ENCODE measurements at regions not wholly inside any gene's neighbourhood (a gene's known extent, or its start where the extent isn't known, plus 50 kb on each side); places are given as distances from the start of the nearest gene placed in this dataset.

- no peak overlapping the region for H3K9ac ChIP-seq
- H3K36me3 ChIP-seq, result no peaks in the 10 kb centered on the region
- H2AFZ ChIP-seq (replicated peaks), result no peak overlapping the region
- DNase-seq (ENCODE audit: low spot score), result no peak
- H3K27ac Mint-ChIP-seq, result no peak overlapping the region
- H3K9me3 ChIP-seq (ENCODE audit: low read depth), result no peaks in the 10 kb centered on the region
- peaks cover 6% of the 10 kb centered on the region for H3K27me3 Mint-ChIP-seq (ENCODE audit: insufficient read depth, low read depth)
- H3K4me1 ChIP-seq, result no peaks in the 10 kb centered on the region
- H3K27ac ChIP-seq, result no peak overlapping the region
- TF ChIP-seq CTCF (IDR thresholded peaks at IDR 0.05) (no peak), EZH2phosphoT487 (IDR thresholded peaks at IDR 0.05) (no peak), EZH2 (IDR thresholded peaks at IDR 0.05) (no peak)
- H3K79me2 ChIP-seq (ENCODE audit: low read depth), result no peaks in the 10 kb centered on the region
- no peaks in the 10 kb centered on the region for H3K27me3 ChIP-seq
- no peak overlapping the region for H3K4me2 ChIP-seq
- peaks cover 5% of the 10 kb centered on the region for H3K4me1 Mint-ChIP-seq
- no peak overlapping the region for H3K4me3 Mint-ChIP-seq
- H3K9me3 Mint-ChIP-seq, result peaks cover 26% of the 10 kb centered on the region
- H3F3A ChIP-seq (ENCODE audit: low read depth), result no peaks in the 10 kb centered on the region
- H3K36me3 Mint-ChIP-seq, result no peaks in the 10 kb centered on the region
- no peaks in the 10 kb centered on the region for H4K20me1 ChIP-seq (ENCODE audit: low read depth)
- H3K4me3 ChIP-seq, result no peak overlapping the region
Observed at GRCh38 chr4:1589098-1589497, 95.0 kb downstream of the FAM53A start.

DNA sequence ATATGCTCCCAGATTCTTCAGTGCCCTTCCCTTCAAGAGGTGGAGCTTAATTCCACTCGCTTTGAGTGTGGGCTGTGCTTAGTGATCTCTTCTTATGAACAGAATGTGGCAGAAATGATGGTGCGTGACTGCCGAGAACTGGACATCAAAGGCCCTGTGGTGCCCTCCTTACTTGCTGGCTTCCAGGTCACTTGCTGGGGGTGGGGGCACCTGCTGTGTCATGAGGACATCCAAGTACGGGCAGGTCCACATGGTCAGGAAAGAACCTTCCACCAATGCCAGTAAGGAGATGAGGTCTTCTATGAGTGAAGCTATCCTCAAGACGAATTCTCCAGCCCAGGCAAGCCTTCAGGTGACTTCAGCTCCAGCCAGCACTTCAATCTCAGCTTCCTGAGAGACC, 95.8 kb downstream of the FAM53A start:
- Histone ChIP-seq H3K4me3 (no peak overlapping the region), H3K27ac (no peak overlapping the region), H3K9ac (no peak overlapping the region), H2AFZ (replicated peaks) (no peak overlapping the region), H3K4me1 (no peaks in the 10 kb centered on the region), H3K36me3 (no peaks in the 10 kb centered on the region), H4K20me1 (ENCODE audit: low read depth) (no peaks in the 10 kb centered on the region), H3K27me3 (no peaks in the 10 kb centered on the region), H3K9me3 (ENCODE audit: low read depth) (no peaks in the 10 kb centered on the region), H3K79me2 (ENCODE audit: low read depth) (no peaks in the 10 kb centered on the region), H3F3A (ENCODE audit: low read depth) (no peaks in the 10 kb centered on the region), H3K4me2 (no peak overlapping the region)
- H3K4me1 Mint-ChIP-seq, result no peaks in the 10 kb centered on the region
- peaks cover 29% of the 10 kb centered on the region for H3K9me3 Mint-ChIP-seq
- no peak overlapping the region for H3K4me3 Mint-ChIP-seq
- DNase-seq (ENCODE audit: low spot score), result no peak
- peaks cover 9% of the 10 kb centered on the region for H3K27me3 Mint-ChIP-seq (ENCODE audit: insufficient read depth, low read depth)
- no peak for TF ChIP-seq CTCF (IDR thresholded peaks at IDR 0.05)
- TF ChIP-seq EZH2phosphoT487 (IDR thresholded peaks at IDR 0.05), result no peak
- no peak for TF ChIP-seq EZH2 (IDR thresholded peaks at IDR 0.05)
- no peaks in the 10 kb centered on the region for H3K36me3 Mint-ChIP-seq
- H3K27ac Mint-ChIP-seq, result no peak overlapping the region

GRCh38 chr4:1584498-1584897, 99.6 kb downstream of the FAM53A start:
- Mint-ChIP-seq H3K27me3 (ENCODE audit: insufficient read depth, low read depth) (peaks cover 18% of the 10 kb centered on the region), H3K9me3 (peaks cover 17% of the 10 kb centered on the region), H3K36me3 (peaks cover 2% of the 10 kb centered on the region), H3K4me1 (no peaks in the 10 kb centered on the region), H3K4me3 (no peak overlapping the region), H3K27ac (no peak overlapping the region)
- peaks cover 20% of the 10 kb centered on the region for H3F3A ChIP-seq (ENCODE audit: low read depth)
- H3K9ac ChIP-seq, result no peak overlapping the region
- no peaks in the 10 kb centered on the region for H3K79me2 ChIP-seq (ENCODE audit: low read depth)
- no peak overlapping the region for H3K4me2 ChIP-seq
- no peaks in the 10 kb centered on the region for H3K4me1 ChIP-seq
- no peak overlapping the region for H3K4me3 ChIP-seq
- H3K36me3 ChIP-seq, result no peaks in the 10 kb centered on the region
- no peaks in the 10 kb centered on the region for H4K20me1 ChIP-seq (ENCODE audit: low read depth)
- H3K9me3 ChIP-seq (ENCODE audit: low read depth), result no peaks in the 10 kb centered on the region
- H2AFZ ChIP-seq (replicated peaks), result no peak overlapping the region
- DNase-seq (ENCODE audit: low spot score), result no peak
- TF ChIP-seq EZH2phosphoT487 (IDR thresholded peaks at IDR 0.05) (no peak), CTCF (IDR thresholded peaks at IDR 0.05) (no peak), EZH2 (IDR thresholded peaks at IDR 0.05) (no peak)
- peaks cover 9% of the 10 kb centered on the region for H3K27me3 ChIP-seq
- H3K27ac ChIP-seq, result no peak overlapping the region

All from neural progenitor cell (in vitro differentiated cells).